ENCODE measurements at regions not wholly inside any gene's neighbourhood (a gene's known extent, or its start where the extent isn't known, plus 50 kb on each side); places are given as distances from the start of the nearest gene placed in this dataset.

DNA sequence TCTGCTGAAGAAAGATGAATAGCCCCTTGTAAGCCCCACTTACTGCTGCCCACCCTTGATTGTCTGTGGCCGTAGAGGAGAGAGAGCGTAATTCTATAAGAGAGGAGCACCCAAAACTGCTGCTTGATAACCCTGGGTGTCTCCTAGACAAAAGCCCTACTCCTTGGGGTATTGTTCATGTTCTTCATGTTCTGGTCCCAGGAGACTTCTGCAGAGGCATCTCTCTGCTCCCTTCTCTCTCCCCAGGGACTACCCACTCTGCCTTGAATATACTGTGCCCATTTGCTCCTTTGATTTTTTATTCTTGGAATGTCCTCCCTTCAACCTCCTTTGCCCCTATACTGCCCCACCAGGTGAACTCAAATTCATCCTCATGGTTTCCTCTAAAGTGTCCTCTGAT, 417.8 kb upstream of the CADM1 start:
- TF ChIP-seq NANOG (IDR thresholded peaks at IDR 0.05; ENCODE audit: borderline replicate concordance) (no peak), POLR2AphosphoS5 (IDR thresholded peaks at IDR 0.05; ENCODE audit: low read depth) (no peak), EZH2phosphoT487 (IDR thresholded peaks at IDR 0.05; ENCODE audit: unreplicated experiment) (no peak), EZH2 (IDR thresholded peaks at IDR 0.05; ENCODE audit: low read depth, unreplicated experiment) (no peak), CREB1 (CRISPR knock-in tag; IDR thresholded peaks at IDR 0.05; ENCODE audit: low read depth) (no peak), ETS1 (IDR thresholded peaks at IDR 0.05) (no peak), JUNB (IDR thresholded peaks at IDR 0.05; ENCODE audit: unreplicated experiment) (no peak)
- TF ChIP-seq, protein P1, sequence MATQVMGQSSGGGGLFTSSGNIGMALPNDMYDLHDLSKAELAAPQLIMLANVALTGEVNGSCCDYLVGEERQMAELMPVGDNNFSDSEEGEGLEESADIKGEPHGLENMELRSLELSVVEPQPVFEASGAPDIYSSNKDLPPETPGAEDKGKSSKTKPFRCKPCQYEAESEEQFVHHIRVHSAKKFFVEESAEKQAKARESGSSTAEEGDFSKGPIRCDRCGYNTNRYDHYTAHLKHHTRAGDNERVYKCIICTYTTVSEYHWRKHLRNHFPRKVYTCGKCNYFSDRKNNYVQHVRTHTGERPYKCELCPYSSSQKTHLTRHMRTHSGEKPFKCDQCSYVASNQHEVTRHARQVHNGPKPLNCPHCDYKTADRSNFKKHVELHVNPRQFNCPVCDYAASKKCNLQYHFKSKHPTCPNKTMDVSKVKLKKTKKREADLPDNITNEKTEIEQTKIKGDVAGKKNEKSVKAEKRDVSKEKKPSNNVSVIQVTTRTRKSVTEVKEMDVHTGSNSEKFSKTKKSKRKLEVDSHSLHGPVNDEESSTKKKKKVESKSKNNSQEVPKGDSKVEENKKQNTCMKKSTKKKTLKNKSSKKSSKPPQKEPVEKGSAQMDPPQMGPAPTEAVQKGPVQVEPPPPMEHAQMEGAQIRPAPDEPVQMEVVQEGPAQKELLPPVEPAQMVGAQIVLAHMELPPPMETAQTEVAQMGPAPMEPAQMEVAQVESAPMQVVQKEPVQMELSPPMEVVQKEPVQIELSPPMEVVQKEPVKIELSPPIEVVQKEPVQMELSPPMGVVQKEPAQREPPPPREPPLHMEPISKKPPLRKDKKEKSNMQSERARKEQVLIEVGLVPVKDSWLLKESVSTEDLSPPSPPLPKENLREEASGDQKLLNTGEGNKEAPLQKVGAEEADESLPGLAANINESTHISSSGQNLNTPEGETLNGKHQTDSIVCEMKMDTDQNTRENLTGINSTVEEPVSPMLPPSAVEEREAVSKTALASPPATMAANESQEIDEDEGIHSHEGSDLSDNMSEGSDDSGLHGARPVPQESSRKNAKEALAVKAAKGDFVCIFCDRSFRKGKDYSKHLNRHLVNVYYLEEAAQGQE (IDR thresholded peaks at IDR 0.05; ENCODE audit: unreplicated experiment), result no peak
- TF ChIP-seq, protein P2, sequence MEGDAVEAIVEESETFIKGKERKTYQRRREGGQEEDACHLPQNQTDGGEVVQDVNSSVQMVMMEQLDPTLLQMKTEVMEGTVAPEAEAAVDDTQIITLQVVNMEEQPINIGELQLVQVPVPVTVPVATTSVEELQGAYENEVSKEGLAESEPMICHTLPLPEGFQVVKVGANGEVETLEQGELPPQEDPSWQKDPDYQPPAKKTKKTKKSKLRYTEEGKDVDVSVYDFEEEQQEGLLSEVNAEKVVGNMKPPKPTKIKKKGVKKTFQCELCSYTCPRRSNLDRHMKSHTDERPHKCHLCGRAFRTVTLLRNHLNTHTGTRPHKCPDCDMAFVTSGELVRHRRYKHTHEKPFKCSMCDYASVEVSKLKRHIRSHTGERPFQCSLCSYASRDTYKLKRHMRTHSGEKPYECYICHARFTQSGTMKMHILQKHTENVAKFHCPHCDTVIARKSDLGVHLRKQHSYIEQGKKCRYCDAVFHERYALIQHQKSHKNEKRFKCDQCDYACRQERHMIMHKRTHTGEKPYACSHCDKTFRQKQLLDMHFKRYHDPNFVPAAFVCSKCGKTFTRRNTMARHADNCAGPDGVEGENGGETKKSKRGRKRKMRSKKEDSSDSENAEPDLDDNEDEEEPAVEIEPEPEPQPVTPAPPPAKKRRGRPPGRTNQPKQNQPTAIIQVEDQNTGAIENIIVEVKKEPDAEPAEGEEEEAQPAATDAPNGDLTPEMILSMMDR (conservative IDR thresholded peaks at IDR 0.05; ENCODE audit: low read depth in 2 of 2), result no peak
